Lower leg skin (tissue), 3 donors: ENCODE measurements at regions not wholly inside any gene's neighbourhood (a gene's known extent, or its start where the extent isn't known, plus 50 kb on each side); places are given as distances from the start of the nearest gene placed in this dataset.

ENCODE experiments used
- CTCF ChIP-seq, 3 donors: fragments of 450-650 bp; IDR thresholded peaks; one replicate each; pipeline ENCODE4 v1.5.1; 2016; ENCODE audit warnings: antibody characterized with exemption in 3 of 3, mild to moderate bottlenecking in 3 of 3, moderate library complexity in 2 of 3
- POLR2A ChIP-seq, 2 donors: fragments of 450-650 bp; IDR thresholded peaks; one replicate each; pipeline ENCODE4 v1.6.1; 2016 to 2017; ENCODE audit warnings: antibody characterized with exemption in 2 of 2, mild to moderate bottlenecking in 1 of 2, moderate library complexity in 1 of 2

GRCh38 chr12:111141205-111141604 lies 220.8 kb upstream of the MYL2 start:
- TF ChIP-seq CTCF (IDR thresholded peaks at IDR 0.05) (no peak), POLR2A (IDR thresholded peaks at IDR 0.05) (no peak)
